GM10266 (cell line): ENCODE measurements at regions not wholly inside any gene's neighbourhood (a gene's known extent, or its start where the extent isn't known, plus 50 kb on each side); places are given as distances from the start of the nearest gene placed in this dataset.

Experiments used
- DNase-seq: peaks from one replicate; pipeline ENCODE4 v3.0.0; 2012; ENCODE audit errors: extremely low spot score
- CTCF ChIP-seq: IDR thresholded peaks from 2 replicates; pipeline ENCODE4 v1.5.1; 2012; ENCODE audit warnings: mild to moderate bottlenecking, low read depth; ENCODE audit not compliant: control insufficient read depth, insufficient read depth; ENCODE audit errors: missing control alignments

GRCh38 chr14:22477569-22478194, 111.3 kb downstream of the DAD1 start:
- TF ChIP-seq CTCF, result no peak
- DNase-seq, result no peak

GRCh38 chr14:22476887-22477286, 112.1 kb downstream of the DAD1 start:
- no peak for TF ChIP-seq CTCF
- no peak for DNase-seq

- DNase-seq, result no peak
- no peak for TF ChIP-seq CTCF
Observed at GRCh38 chr14:22476005-22476751, 112.8 kb downstream of the DAD1 start.

GRCh38 chr14:22475381-22475780, 113.6 kb downstream of the DAD1 start:
- DNase-seq, result no peak
- no peak for TF ChIP-seq CTCF

GRCh38 chr14:22474730-22475351, 114.2 kb downstream of the DAD1 start:
- TF ChIP-seq CTCF, result no peak

GRCh38 chr14:22472935-22473854, 115.8 kb downstream of the DAD1 start:
- peak; percentile 58 for DNase-seq

More at GRCh38 chr14:22474730-22475351, 114.2 kb downstream of the DAD1 start:
- DNase-seq, result no peak

More at GRCh38 chr14:22472935-22473854, 115.8 kb downstream of the DAD1 start:
- peak; percentile 72 for TF ChIP-seq CTCF
